ENCODE measurements at regions not wholly inside any gene's neighbourhood (a gene's known extent, or its start where the extent isn't known, plus 50 kb on each side); places are given as distances from the start of the nearest gene placed in this dataset.

GRCh38 chr2:2791606-2792005, 460.5 kb upstream of the MYT1L start:
- H3K9me3 ChIP-seq (ENCODE audit: control insufficient read depth in 4 of 4, low read length in 3 of 4) = no peaks in the 10 kb centered on the region
- 79% methylated on average over 15 of the region's 15 CpGs for WGBS
- H3K9ac ChIP-seq (ENCODE audit: low read depth in 1 of 2, low read length in 2 of 2) = no peak overlapping the region
- TF ChIP-seq YY1 (IDR thresholded peaks at IDR 0.05) (no peak), REST (IDR thresholded peaks at IDR 0.05) (no peak), ZBTB33 (IDR thresholded peaks at IDR 0.05) (no peak), EGR1 (IDR thresholded peaks at IDR 0.05; ENCODE audit: low read depth in 2 of 2) (no peak), MAX (IDR thresholded peaks at IDR 0.05) (no peak), FOXA1 (IDR thresholded peaks at IDR 0.05) (no peak), RAD21 (IDR thresholded peaks at IDR 0.05) (no peak), ATF3 (IDR thresholded peaks at IDR 0.05) (no peak), NR2F2 (IDR thresholded peaks at IDR 0.05) (no peak), JUND (IDR thresholded peaks at IDR 0.05) (no peak)
- no peak overlapping the region for H3K27ac ChIP-seq (ENCODE audit: low read depth in 1 of 2, low read length in 2 of 2)
- H3K4me1 ChIP-seq (ENCODE audit: control insufficient read depth in 4 of 4, insufficient read depth in 4 of 4, low read length in 3 of 4) = no peaks in the 10 kb centered on the region
- H3K36me3 ChIP-seq (ENCODE audit: control insufficient read depth in 4 of 4, insufficient read depth in 3 of 4, low read depth in 1 of 4, low read length in 3 of 4) = no peaks in the 10 kb centered on the region
- no peak overlapping the region for H3K4me3 ChIP-seq (ENCODE audit: low read depth in 1 of 3, low read length in 3 of 3)
- no peaks in the 10 kb centered on the region for H3K27me3 ChIP-seq (ENCODE audit: control insufficient read depth in 4 of 4, insufficient read depth in 4 of 4, low read length in 3 of 4)
- no peak for DNase-seq (ENCODE audit: low spot score)

- Histone ChIP-seq H3K9me3 (ENCODE audit: control insufficient read depth in 4 of 4, low read length in 3 of 4) (no peaks in the 10 kb centered on the region), H3K27me3 (ENCODE audit: control insufficient read depth in 4 of 4, insufficient read depth in 4 of 4, low read length in 3 of 4) (no peaks in the 10 kb centered on the region), H3K9ac (ENCODE audit: low read depth in 1 of 2, low read length in 2 of 2) (no peak overlapping the region), H3K36me3 (ENCODE audit: control insufficient read depth in 4 of 4, insufficient read depth in 3 of 4, low read depth in 1 of 4, low read length in 3 of 4) (no peaks in the 10 kb centered on the region), H3K27ac (ENCODE audit: low read depth in 1 of 2, low read length in 2 of 2) (no peak overlapping the region), H3K4me1 (ENCODE audit: control insufficient read depth in 4 of 4, insufficient read depth in 4 of 4, low read length in 3 of 4) (no peaks in the 10 kb centered on the region), H3K4me3 (ENCODE audit: low read depth in 1 of 3, low read length in 3 of 3) (no peak overlapping the region)
- 81% methylated on average over 11 of the region's 11 CpGs for WGBS
- no peak for DNase-seq (ENCODE audit: low spot score)
- no peak for TF ChIP-seq CTCF (IDR thresholded peaks at IDR 0.05; ENCODE audit: low read depth, low read length, missing input control)
- no peak for TF ChIP-seq ZBTB33 (IDR thresholded peaks at IDR 0.05)
- no peak for TF ChIP-seq EGR1 (IDR thresholded peaks at IDR 0.05; ENCODE audit: low read depth in 2 of 2)
- no peak for TF ChIP-seq SP1 (IDR thresholded peaks at IDR 0.05)
- no peak for TF ChIP-seq YY1 (IDR thresholded peaks at IDR 0.05)
- TF ChIP-seq ATF3 (IDR thresholded peaks at IDR 0.05) = no peak
- TF ChIP-seq REST (IDR thresholded peaks at IDR 0.05) = no peak
- TF ChIP-seq HNF4A (conservative IDR thresholded peaks at IDR 0.05) = no peak
- TF ChIP-seq NR2F2 (IDR thresholded peaks at IDR 0.05) = no peak
- TF ChIP-seq FOXA2 (IDR thresholded peaks at IDR 0.05) = no peak
- TF ChIP-seq JUND (IDR thresholded peaks at IDR 0.05) = no peak
- no peak for TF ChIP-seq RAD21 (IDR thresholded peaks at IDR 0.05)
Measured at GRCh38 chr2:2791031-2791430, 460.0 kb upstream of the MYT1L start.

Measured in liver (tissue), 8 donors.